Fibroblast of villous mesenchyme (primary cell): ENCODE measurements at regions not wholly inside any gene's neighbourhood (a gene's known extent, or its start where the extent isn't known, plus 50 kb on each side); places are given as distances from the start of the nearest gene placed in this dataset.

ENCODE experiments used
- DNase-seq: peaks from one replicate; pipeline ENCODE4 v3.0.0-alpha.2; 2010; ENCODE audit warnings: low read depth
- H3K4me3 ChIP-seq: 2 replicates; pipeline ENCODE4 v1.5.1; 2011; ENCODE audit warnings: low read depth, mild to moderate bottlenecking, low read length
- TF ChIP-seq, protein P1 (sequence below): IDR thresholded peaks from 2 replicates; pipeline ENCODE4 v1.5.1; 2012; ENCODE audit warnings: low read depth, mild to moderate bottlenecking, low read length; ENCODE audit not compliant: insufficient read depth

DNA sequence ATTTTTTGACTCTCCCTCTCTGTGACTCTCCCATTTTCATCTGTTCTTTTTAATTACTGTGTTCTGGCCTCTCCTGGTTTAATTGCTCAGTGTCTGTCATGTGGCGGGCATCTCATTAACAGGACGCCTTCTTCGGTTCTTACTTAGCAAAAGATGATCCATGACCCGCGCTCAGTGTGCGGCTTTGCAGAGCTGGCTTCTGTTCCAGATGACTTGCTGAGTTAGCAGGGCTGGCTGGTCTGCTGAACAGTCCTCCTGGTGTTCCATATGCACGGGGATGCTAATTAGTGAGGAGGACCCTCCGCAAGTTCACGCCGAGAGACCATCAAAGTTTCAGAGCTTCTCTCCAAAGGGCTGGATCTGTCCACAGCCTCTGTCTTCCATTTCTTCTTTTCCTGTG lies 258.6 kb upstream of the MKI67 start:
- TF ChIP-seq, protein P1, sequence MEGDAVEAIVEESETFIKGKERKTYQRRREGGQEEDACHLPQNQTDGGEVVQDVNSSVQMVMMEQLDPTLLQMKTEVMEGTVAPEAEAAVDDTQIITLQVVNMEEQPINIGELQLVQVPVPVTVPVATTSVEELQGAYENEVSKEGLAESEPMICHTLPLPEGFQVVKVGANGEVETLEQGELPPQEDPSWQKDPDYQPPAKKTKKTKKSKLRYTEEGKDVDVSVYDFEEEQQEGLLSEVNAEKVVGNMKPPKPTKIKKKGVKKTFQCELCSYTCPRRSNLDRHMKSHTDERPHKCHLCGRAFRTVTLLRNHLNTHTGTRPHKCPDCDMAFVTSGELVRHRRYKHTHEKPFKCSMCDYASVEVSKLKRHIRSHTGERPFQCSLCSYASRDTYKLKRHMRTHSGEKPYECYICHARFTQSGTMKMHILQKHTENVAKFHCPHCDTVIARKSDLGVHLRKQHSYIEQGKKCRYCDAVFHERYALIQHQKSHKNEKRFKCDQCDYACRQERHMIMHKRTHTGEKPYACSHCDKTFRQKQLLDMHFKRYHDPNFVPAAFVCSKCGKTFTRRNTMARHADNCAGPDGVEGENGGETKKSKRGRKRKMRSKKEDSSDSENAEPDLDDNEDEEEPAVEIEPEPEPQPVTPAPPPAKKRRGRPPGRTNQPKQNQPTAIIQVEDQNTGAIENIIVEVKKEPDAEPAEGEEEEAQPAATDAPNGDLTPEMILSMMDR, result no peak
- no peak overlapping the region for H3K4me3 ChIP-seq
- DNase-seq, result no peak

GRCh38 chr10:128386231-128386630 lies 260.0 kb upstream of the MKI67 start:
- H3K4me3 ChIP-seq, result no peak overlapping the region
- TF ChIP-seq, protein P1, result no peak
- DNase-seq, result no peak

GRCh38 chr10:128386816-128387604 lies 260.8 kb upstream of the MKI67 start:
- no peak overlapping the region for H3K4me3 ChIP-seq
- DNase-seq, result no peak
- TF ChIP-seq, protein P1, result no peak

- no peak for DNase-seq
- TF ChIP-seq, protein P1, result no peak
- no peak overlapping the region for H3K4me3 ChIP-seq
Observed at GRCh38 chr10:128390596-128390995, 264.4 kb upstream of the MKI67 start.

GRCh38 chr10:128393546-128393945 lies 267.3 kb upstream of the MKI67 start:
- no peak for DNase-seq

DNA sequence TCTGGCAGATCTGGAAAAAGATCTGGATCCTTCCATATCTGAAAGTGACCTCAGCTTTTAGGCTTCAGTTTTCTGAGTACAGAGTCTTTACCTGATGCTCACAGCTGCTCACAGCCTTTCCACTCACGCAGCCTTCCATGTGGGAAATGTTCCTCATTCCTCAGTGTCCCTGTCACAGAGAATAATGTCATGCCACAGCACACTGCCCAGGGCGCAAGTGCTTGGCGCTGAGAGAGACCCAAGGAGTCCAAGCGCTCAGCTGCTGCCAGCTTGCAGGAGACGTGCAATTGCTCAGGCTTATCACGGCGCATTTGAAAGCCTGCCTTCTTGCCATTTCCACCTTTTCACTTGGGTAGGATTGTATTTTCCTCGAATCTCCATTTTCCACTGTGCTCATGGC lies 271.9 kb upstream of the MKI67 start:
- no peak overlapping the region for H3K4me3 ChIP-seq
- TF ChIP-seq, protein P1, result no peak
- DNase-seq, result no peak

More at GRCh38 chr10:128393546-128393945, 267.3 kb upstream of the MKI67 start:
- no peak overlapping the region for H3K4me3 ChIP-seq
- TF ChIP-seq, protein P1, result no peak

DNA sequence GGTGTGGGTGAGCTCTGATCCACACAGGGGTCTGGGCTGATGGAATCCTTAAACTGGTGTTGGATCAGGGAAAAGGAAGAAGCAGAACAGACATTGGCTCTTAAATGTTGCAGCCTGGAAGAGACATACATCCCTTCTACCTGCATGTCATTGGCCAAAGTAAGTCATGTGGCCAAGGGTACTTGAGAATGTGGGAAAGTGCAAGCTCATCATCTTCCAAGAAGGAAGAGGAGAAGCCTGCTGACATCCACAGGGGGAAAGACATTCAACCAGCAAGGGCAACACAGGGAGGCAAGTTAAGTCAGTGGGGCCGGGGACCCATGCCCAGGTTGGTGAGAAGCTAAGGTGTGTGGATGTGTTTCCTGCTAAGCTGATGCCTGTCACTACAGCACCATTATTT lies 272.8 kb upstream of the MKI67 start:
- no peak for DNase-seq
- TF ChIP-seq, protein P1, result no peak
- no peak overlapping the region for H3K4me3 ChIP-seq
